HepG2 (cell line): ENCODE measurements at regions not wholly inside any gene's neighbourhood (a gene's known extent, or its start where the extent isn't known, plus 50 kb on each side); places are given as distances from the start of the nearest gene placed in this dataset.

Source experiments
- ATAC-seq: fragments of 200-7000 bp; cut with Tn5 transposase; 3 replicates; pipeline ENCODE4 v1.9.1; 2020; ENCODE audit warnings: mild to moderate bottlenecking, moderate library complexity
- BruUV-seq: library from RNA; stranded (reverse); fragments of 400-500 nt; replicated peaks from 2 replicates; lab custom pipeline; 2021; lab: Mats Ljungman, UMichigan
- CTCF ChIA-PET: fragments of 300-600 bp; formaldehyde crosslinking; extraction: SDS; loops from one replicate; lab custom pipeline; 2021; ENCODE audit warnings: low total read pairs, inconsistent platforms, low intra/inter-chr PET ratio; lab: Yijun Ruan, JAX
- POLR2A ChIA-PET: fragments of 350-600 bp; sonication (Branson Sonifier 250); formaldehyde crosslinking; loops from one replicate; lab custom pipeline; 2020; ENCODE audit warnings: antibody characterized with exemption, inconsistent platforms; lab: Yijun Ruan, JAX
- DNase-seq: peaks from one replicate; pipeline ENCODE4 v3.0.0-alpha.2; 2015; ENCODE audit warnings: low spot score
- FAIRE-seq: peaks from 3 replicates; lab custom pipeline; 2011; peaks lifted over from hg19 to GRCh38; lab: Jason Lieb, UNC
- H2AFZ ChIP-seq: one replicate; pipeline ENCODE4 v1.6.1; 2011; ENCODE audit warnings: low read length, inconsistent platforms
- H3K27ac ChIP-seq: fragments of 300-600 bp; 3 replicates; pipeline ENCODE4 v1.8.0; 2011; ENCODE audit warnings: mixed run types, mild to moderate bottlenecking, mixed read lengths, low read length, inconsistent platforms; ENCODE audit not compliant: insufficient read depth; ENCODE audit errors: extremely low read length
- H3K27me3 ChIP-seq, 2 experiments: fragments of 200-600 bp in 1 of 2; 2 replicates in 1 of 2; 3 replicates in 1 of 2; pipeline versions ENCODE4 v1.6.0 to v1.8.0; 2011; ENCODE audit warnings: low read length in 2 of 2, mild to moderate bottlenecking in 2 of 2, moderate library complexity in 2 of 2, inconsistent platforms in 1 of 2; ENCODE audit not compliant: insufficient read depth in 2 of 2, control insufficient read depth in 1 of 2
- H3K36me3 ChIP-seq, 2 experiments: fragments of 200-600 bp in 1 of 2; replicated peaks in 1 of 2; 2 replicates in 1 of 2; 3 replicates in 1 of 2; pipeline versions ENCODE4 v1.5.1 to v1.8.0; 2011; ENCODE audit warnings: low read length in 2 of 2, inconsistent platforms in 1 of 2; ENCODE audit not compliant: insufficient read depth in 2 of 2, control insufficient read depth in 1 of 2
- H3K4me1 ChIP-seq: 2 replicates; pipeline ENCODE4 v1.5.1; 2012; ENCODE audit warnings: low read length, inconsistent platforms; ENCODE audit not compliant: insufficient read depth
- H3K4me2 ChIP-seq: 2 replicates; pipeline ENCODE4 v1.6.0; 2011; ENCODE audit warnings: low read depth, low read length, inconsistent platforms
- H3K4me3 ChIP-seq, 3 experiments: fragments of 200-600 bp in 1 of 3; sonication (generic), shearing (Covaris generic) in 1 of 3; replicated peaks in 1 of 3; 2 replicates each; pipeline ENCODE4 v1.5.1; 2011 to 2016; ENCODE audit warnings: low read length in 3 of 3, inconsistent platforms in 2 of 3, low read depth in 2 of 3, mild to moderate bottlenecking in 2 of 3, control low read depth in 1 of 3, mixed read lengths in 1 of 3; ENCODE audit not compliant: insufficient read depth in 1 of 3
- H3K79me2 ChIP-seq: one replicate; pipeline ENCODE4 v1.6.1; 2011; ENCODE audit warnings: low read length, inconsistent platforms; ENCODE audit not compliant: insufficient read depth
- H3K9ac ChIP-seq: 2 replicates; pipeline ENCODE4 v1.6.0; 2011; ENCODE audit warnings: mild to moderate bottlenecking, low read depth, low read length, inconsistent platforms; ENCODE audit not compliant: insufficient read depth
- H3K9me3 ChIP-seq: 2 replicates; pipeline ENCODE4 v1.5.1; 2012; ENCODE audit warnings: mild to moderate bottlenecking, low read length
- H4K20me1 ChIP-seq: 2 replicates; pipeline ENCODE4 v1.6.0; 2011; ENCODE audit warnings: inconsistent platforms, mild to moderate bottlenecking, low read length, moderate library complexity; ENCODE audit not compliant: insufficient read depth
- ARNTL ChIP-seq: sonication (generic); formaldehyde crosslinking; IDR thresholded peaks from 2 replicates; pipeline ENCODE4 v1.4.0; 2020; ENCODE audit warnings: mild to moderate bottlenecking, missing genetic modification reagents
- MXI1 ChIP-seq: IDR thresholded peaks from 3 replicates; pipeline ENCODE4 v1.6.1; 2012; ENCODE audit warnings: low read depth, low read length, inconsistent platforms, borderline replicate concordance
- SMARCE1 ChIP-seq: fragments of 450-650 bp; IDR thresholded peaks from 2 replicates; pipeline ENCODE4 v1.6.1; 2017; ENCODE audit warnings: borderline replicate concordance
- TFDP2 ChIP-seq: sonication (generic); formaldehyde crosslinking; IDR thresholded peaks from 2 replicates; pipeline ENCODE4 v1.4.0; 2020; ENCODE audit warnings: missing genetic modification reagents
- TRIM22 ChIP-seq: fragments of 450-650 bp; IDR thresholded peaks from 2 replicates; pipeline ENCODE4 v1.6.1; 2017
- ZNF678 ChIP-seq: sonication (generic); formaldehyde crosslinking; IDR thresholded peaks from 2 replicates; pipeline ENCODE4 v1.4.0; 2020; ENCODE audit warnings: mild to moderate bottlenecking, missing genetic modification reagents
- ZNF710 ChIP-seq: sonication (generic); formaldehyde crosslinking; IDR thresholded peaks from 2 replicates; pipeline ENCODE4 v1.5.0; 2020; ENCODE audit warnings: mild to moderate bottlenecking, missing genetic modification reagents, borderline replicate concordance
- WGBS: methylation state at CpG from one replicate; pipeline ENCODE4 v1.1.6; 2017; ENCODE audit warnings: low lambda C conversion rate; 5-methylcytosine and 5-hydroxymethylcytosine counted together
- in situ Hi-C: cut with HindIII; loops from 2 replicates; pipeline ENCODE4 v1.10.0; 2017; ENCODE audit warnings: low pct_unique_long_range_greater_than_20kb; ENCODE audit not compliant: extremely low pct_ligation_motif_present
- intact Hi-C: fragments of 100-400 bp; cut with micrococcal nuclease; formaldehyde crosslinking; loops from one replicate; pipeline ENCODE4 v1.10.0; 2022; ENCODE audit not compliant: unreplicated experiment

GRCh38 chr4:171142045-171142444 lies 671.2 kb upstream of the GALNTL6 start:
- Histone ChIP-seq H3K36me3 (no peaks in the 10 kb centered on the region), H3K4me3 (no peak overlapping the region), H3K79me2 (no peaks in the 10 kb centered on the region), H3K27ac (no peak overlapping the region), H4K20me1 (no peaks in the 10 kb centered on the region), H3K9ac (no peak overlapping the region), H3K4me1 (no peaks in the 10 kb centered on the region), H3K9me3 (peaks cover 4% of the 10 kb centered on the region; the same call in 1 of the 2 replicates), H3K4me2 (no peak overlapping the region), H3K27me3 (no peaks in the 10 kb centered on the region), H2AFZ (no peak overlapping the region)
- FAIRE-seq (no peak), ATAC-seq (no peak), DNase-seq (no peak)
- no TSS peak for BruUV-seq
- intact Hi-C loops, result no loop called here
- ChIA-PET POLR2A (no interaction called here), CTCF (no interaction called here)
- TF ChIP-seq TFDP2 (CRISPR knock-in tag) (no peak), ZNF710 (CRISPR knock-in tag) (no peak), TRIM22 (no peak), ARNTL (no peak), SMARCE1 (no peak), ZNF678 (CRISPR knock-in tag) (no peak), MXI1 (no peak)
- in situ Hi-C loops, result no loop called here
- WGBS, result 0% methylated on average over 1 of the region's 1 CpG
